Lower lobe of right lung (tissue), 2 donors: ENCODE measurements at regions not wholly inside any gene's neighbourhood (a gene's known extent, or its start where the extent isn't known, plus 50 kb on each side); places are given as distances from the start of the nearest gene placed in this dataset.

Experiments used
- ATAC-seq, 2 donors: fragments of 200-7000 bp; cut with Tn5 transposase; one replicate each; pipeline ENCODE4 v1.9.1; 2020 to 2022; ENCODE audit warnings: mild to moderate bottlenecking in 2 of 2, moderate library complexity in 2 of 2
- DNase-seq: peaks from one replicate; pipeline ENCODE4 v3.0.0-alpha.2; 2020
- H3K27ac ChIP-seq: fragments of 200-600 bp; one replicate; pipeline ENCODE4 v1.8.0; 2022
- H3K27me3 ChIP-seq: fragments of 200-600 bp; one replicate; pipeline ENCODE4 v1.8.0; 2022; ENCODE audit warnings: low read depth
- H3K36me3 ChIP-seq: fragments of 200-600 bp; one replicate; pipeline ENCODE4 v1.8.0; 2022; ENCODE audit warnings: mild to moderate bottlenecking
- H3K4me1 ChIP-seq: fragments of 200-600 bp; one replicate; pipeline ENCODE4 v1.8.0; 2022
- H3K4me3 ChIP-seq: fragments of 200-600 bp; one replicate; pipeline ENCODE4 v1.8.0; 2022; ENCODE audit warnings: mild to moderate bottlenecking
- H3K9me3 ChIP-seq: fragments of 200-600 bp; one replicate; pipeline ENCODE4 v1.8.0; 2022
- intact Hi-C: fragments of 100-400 bp; cut with DNase I; formaldehyde crosslinking; loops from one replicate; pipeline ENCODE4 v1.11.0; 2022
- TF ChIP-seq, protein P1 (sequence below): fragments of 200-600 bp; IDR thresholded peaks from one replicate; pipeline ENCODE4 v1.8.0; 2022; ENCODE audit warnings: antibody characterized with exemption, mild to moderate bottlenecking
- donor health status: DM: no; HTN: yes; CAD: no; lungs with severe emphysema.

DNA sequence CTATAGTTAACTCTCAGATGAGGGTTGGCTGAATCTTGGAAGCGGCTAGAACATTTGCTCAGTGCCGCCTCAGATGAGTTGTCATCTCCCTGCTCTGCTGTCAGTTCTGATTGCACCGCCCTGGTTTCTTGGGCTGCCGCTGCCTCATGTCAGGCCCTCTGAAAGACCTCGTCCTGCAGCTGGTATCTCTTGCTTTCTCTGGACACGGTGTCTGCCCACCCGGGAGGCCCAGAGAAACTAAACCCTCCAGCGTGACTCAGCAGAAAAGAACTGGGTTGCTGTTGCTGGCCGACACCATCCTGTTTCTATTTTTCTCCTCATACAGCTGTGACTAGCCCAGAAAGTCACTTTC is 355.4 kb downstream of the CD83 start:
- Histone ChIP-seq H3K27me3 (no peaks in the 10 kb centered on the region), H3K4me3 (no peak overlapping the region), H3K27ac (no peak overlapping the region), H3K9me3 (no peaks in the 10 kb centered on the region), H3K4me1 (peaks cover 19% of the 10 kb centered on the region), H3K36me3 (no peaks in the 10 kb centered on the region)
- TF ChIP-seq, protein P1, sequence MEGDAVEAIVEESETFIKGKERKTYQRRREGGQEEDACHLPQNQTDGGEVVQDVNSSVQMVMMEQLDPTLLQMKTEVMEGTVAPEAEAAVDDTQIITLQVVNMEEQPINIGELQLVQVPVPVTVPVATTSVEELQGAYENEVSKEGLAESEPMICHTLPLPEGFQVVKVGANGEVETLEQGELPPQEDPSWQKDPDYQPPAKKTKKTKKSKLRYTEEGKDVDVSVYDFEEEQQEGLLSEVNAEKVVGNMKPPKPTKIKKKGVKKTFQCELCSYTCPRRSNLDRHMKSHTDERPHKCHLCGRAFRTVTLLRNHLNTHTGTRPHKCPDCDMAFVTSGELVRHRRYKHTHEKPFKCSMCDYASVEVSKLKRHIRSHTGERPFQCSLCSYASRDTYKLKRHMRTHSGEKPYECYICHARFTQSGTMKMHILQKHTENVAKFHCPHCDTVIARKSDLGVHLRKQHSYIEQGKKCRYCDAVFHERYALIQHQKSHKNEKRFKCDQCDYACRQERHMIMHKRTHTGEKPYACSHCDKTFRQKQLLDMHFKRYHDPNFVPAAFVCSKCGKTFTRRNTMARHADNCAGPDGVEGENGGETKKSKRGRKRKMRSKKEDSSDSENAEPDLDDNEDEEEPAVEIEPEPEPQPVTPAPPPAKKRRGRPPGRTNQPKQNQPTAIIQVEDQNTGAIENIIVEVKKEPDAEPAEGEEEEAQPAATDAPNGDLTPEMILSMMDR = no peak
- ATAC-seq (no peak), DNase-seq (no peak)
- intact Hi-C loops = no loop called here

DNA sequence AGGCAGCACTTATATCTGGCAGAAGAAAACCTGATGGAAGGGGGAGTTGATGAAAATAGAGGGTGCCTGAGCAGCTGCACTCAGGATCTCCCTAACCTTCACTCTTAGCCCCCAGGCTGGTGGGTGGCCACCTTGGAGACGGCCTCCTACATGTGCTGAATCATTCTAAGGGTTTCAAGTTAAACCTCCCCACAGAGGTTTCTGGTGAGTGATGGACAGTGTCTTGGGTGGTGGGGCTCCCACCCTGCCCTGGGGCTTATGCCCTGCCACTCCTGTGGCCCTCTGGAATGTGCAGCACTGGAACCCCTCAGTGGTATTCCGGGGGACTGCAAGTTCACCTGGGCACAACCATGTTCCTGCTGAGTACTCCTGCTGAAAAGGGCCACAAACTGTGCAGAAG is 357.2 kb downstream of the CD83 start:
- Histone ChIP-seq H3K27ac (no peak overlapping the region), H3K27me3 (no peaks in the 10 kb centered on the region), H3K4me1 (peaks cover 33% of the 10 kb centered on the region), H3K9me3 (no peaks in the 10 kb centered on the region), H3K36me3 (no peaks in the 10 kb centered on the region), H3K4me3 (no peak overlapping the region)
- DNase-seq = no peak
- TF ChIP-seq, protein P1 = no peak
- intact Hi-C loops = no loop called here
- ATAC-seq = no peak

DNA sequence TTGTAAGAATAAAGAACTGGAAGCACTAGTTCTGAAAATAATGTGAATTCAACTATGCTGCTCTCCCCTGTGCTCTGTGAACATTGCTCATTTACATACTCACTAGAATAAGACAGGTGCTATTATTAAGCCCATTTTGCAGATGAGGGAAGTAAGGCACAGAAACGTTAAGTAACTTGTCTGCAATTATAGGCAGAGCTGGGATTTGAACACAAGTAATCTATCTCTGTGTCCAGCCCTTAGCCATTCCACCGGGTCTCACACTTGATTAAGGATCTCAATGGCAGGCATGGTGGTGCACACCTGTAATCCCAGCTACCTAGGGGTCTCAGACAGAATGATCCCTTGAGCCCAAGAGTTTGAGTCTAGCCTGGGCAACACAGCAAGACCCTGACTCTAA is 357.7 kb downstream of the CD83 start:
- H3K9me3 ChIP-seq = no peaks in the 10 kb centered on the region
- TF ChIP-seq, protein P1 = no peak
- no peak overlapping the region for H3K4me3 ChIP-seq
- H3K36me3 ChIP-seq = no peaks in the 10 kb centered on the region
- no peak overlapping the region for H3K27ac ChIP-seq
- no peak for DNase-seq
- intact Hi-C loops = no loop called here
- no peak for ATAC-seq
- peaks cover 34% of the 10 kb centered on the region for H3K4me1 ChIP-seq
- no peaks in the 10 kb centered on the region for H3K27me3 ChIP-seq

DNA sequence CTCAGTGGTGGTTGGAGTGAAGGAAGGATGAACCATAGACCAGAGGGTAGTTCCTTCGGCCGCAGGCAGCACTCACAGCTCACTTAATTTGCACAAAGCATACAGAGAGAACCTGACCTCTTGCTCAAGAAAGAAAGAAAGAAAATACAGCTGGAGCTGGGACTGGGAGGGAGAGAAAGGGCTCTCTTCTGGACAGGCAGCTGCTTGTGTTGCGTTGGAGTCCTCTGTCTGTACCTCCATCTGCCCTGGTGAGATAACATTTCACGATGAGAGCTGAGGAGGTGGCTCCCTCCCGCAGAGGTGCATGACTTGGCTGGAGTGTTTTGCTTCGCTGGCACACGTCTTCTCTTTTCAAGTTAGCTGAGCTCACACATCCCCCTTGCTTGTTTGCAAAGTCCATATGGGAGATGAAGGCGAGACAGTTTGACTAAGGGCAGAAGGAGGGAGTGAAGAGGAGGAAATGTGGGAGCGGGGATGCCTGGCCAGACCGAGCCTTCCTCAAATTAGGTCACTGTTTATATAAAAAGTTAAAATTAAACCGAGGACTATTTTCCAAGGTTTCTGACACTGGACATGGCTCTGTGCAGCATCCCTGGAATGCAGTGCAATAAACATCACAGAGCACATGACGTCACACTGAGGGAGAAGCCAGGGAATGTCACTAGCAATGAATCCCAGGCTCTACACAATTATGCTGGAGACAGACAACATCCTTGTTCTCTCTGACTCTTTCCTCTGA is 359.4 kb downstream of the CD83 start:
- DNase-seq (no peak), ATAC-seq (peak; percentile 81 to 84)
- intact Hi-C loops = no loop called here
- Histone ChIP-seq H3K27ac (peak overlapping the region; percentile 68), H3K4me1 (peaks cover 34% of the 10 kb centered on the region), H3K36me3 (no peaks in the 10 kb centered on the region), H3K27me3 (no peaks in the 10 kb centered on the region), H3K4me3 (no peak overlapping the region), H3K9me3 (no peaks in the 10 kb centered on the region)
- TF ChIP-seq, protein P1 = no peak

DNA sequence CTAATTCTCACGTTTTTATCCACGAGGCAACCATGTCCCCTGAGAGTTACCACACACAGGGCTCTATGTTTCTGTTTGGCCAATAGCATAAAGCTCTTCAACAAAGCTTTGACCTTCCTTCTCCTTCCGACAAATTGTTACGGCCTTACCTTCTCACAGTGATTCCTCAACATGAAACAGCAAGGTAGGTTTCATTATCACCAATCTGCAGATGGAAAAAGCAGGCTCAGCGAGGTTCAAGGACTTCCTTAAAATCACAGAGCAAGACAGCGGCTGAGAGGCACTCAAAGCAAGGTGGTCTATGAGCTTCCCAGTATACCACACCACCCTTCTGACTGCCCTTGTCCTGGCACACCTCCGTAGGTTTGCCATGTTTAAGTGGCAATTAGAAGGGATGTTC is 360.0 kb downstream of the CD83 start:
- H3K4me1 ChIP-seq = peaks cover 34% of the 10 kb centered on the region
- no peaks in the 10 kb centered on the region for H3K27me3 ChIP-seq
- H3K27ac ChIP-seq = peak overlapping the region; percentile 29
- DNase-seq (no peak), ATAC-seq (no peak)
- H3K36me3 ChIP-seq = no peaks in the 10 kb centered on the region
- intact Hi-C loops = no loop called here
- no peak overlapping the region for H3K4me3 ChIP-seq
- TF ChIP-seq, protein P1 = no peak
- H3K9me3 ChIP-seq = no peaks in the 10 kb centered on the region
